HG03066 (cell line): ENCODE measurements at regions not wholly inside any gene's neighbourhood (a gene's known extent, or its start where the extent isn't known, plus 50 kb on each side); places are given as distances from the start of the nearest gene placed in this dataset.

ENCODE experiments used
- ATAC-seq: cut with Tn5 transposase; IDR thresholded peaks from one replicate; pipeline ENCODE4 v1.9.1; 2021; ENCODE audit warnings: low read depth; ENCODE audit not compliant: unreplicated experiment

DNA sequence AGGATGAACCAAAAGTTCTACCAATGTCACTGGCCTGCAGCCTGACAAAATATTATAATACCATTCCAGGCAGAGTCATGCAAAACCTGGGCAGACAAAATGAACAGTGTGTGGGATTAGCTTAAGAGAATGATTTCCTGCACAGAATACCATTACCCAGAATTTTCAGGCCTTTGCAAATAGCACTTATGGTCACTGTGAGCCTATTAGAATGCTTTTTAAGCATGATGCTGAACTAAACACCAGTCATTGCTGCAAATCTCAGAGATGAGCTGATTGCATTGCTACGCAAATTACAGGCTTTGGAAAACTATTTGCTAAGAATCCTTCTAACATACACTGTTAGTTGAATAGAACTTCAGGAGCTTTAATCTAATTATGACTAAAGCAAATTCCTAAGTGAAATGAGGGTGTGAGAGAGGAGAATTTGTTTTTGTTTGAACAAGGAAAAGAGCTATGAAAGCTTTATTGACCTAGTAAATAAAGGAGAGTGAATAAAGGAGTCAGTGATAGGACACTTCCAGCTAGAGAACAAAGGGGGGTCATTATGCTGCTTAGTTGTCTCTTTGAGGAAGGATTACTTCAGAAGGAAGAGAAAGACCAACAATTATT, 398.8 kb downstream of the HS3ST3B1 start:
- ATAC-seq: no peak

DNA sequence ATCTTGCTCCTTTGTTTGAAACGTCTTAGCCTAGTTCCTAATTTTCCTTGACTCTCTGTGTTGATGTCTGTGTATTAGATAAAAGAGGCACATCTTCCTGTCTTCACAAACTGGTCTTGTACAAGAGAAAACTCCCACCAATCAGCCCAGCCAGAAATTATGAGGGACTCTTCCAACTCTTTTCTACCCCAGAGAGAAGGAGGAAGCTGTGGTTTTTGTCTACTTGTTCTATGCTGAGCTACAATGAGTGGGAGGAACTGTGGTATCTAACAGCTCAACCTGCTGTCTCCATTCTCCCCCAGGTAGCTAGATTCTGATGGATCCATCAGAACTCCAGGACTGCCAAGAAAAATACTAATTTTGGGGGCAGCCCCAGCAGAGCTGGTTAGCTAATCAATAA, 392.5 kb downstream of the HS3ST3B1 start:
- ATAC-seq: no peak

DNA sequence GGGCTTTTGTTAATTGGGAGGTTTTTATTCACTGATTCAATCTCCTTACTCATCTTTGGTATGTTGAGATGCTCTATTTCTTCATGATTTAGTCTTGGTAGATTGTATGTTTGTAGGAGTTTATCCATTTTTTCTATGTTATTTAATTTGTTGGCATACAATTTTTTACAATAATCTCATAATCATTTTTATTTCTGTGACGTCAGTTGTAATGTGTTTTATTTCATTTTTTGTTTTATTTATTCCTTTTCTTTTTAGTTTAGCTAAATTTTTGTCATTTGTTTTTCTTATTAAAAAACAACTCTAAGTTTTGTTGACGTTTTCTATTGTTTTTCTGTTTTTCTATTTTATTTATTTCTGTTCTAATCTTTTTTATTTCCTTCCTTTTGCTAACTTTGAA, 389.8 kb downstream of the HS3ST3B1 start:
- no peak for ATAC-seq

DNA sequence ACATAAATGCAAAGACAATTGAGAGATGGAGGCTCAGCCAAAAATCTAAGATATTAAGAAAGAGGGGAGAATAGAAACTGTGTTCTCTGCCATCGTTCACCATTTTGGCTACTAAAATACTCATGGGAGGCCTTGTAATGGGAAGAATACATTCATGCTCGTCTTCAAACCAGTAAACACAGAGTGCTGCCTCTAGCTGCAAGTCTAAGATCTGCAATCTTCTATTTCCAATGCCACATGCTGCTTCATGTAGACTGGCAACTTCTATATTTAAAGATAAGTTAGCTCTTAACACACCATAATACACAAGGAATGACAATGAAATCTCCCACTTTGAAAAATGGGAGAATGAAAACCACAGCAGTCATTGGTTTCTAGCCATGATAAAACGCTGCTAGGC, 387.3 kb downstream of the HS3ST3B1 start:
- ATAC-seq: no peak

DNA sequence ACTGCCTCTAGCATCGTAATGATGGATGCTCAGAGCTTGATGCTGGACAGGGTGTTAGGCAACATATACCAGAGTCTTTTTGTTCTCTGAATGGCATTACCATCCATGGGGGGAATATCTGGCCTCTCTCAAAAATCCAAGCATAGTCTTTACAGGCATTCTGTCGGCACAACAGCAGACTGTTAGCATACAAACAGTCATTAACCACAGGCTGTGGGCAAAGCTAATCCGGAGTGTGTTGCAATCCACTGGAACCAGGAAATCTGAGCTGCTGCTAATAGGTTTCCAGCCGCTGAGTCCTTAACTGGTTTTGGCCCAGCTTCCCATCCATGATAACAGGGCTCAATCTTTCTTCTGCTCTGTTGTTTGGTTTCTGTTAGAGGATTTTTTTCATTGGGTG, 371.9 kb downstream of the HS3ST3B1 start:
- ATAC-seq: no peak

DNA sequence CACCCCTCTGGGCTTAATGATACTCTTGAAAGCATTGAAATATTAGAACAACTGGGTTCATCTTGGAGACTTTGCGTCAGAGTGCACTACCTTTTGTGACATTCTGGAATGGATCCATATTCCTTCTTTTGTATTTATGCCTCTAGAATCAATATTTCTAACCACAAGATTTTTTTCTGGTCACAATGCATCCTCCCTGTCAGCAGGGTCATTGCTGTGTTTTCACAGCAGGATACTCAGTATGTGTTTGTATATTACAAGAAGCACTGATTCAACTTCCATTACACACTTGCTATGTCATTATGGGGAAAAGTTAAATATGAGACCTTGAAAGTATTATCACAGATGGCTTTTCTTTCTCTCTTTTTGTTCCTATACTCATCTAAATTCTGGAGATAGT, 370.0 kb downstream of the HS3ST3B1 start:
- ATAC-seq: no peak

DNA sequence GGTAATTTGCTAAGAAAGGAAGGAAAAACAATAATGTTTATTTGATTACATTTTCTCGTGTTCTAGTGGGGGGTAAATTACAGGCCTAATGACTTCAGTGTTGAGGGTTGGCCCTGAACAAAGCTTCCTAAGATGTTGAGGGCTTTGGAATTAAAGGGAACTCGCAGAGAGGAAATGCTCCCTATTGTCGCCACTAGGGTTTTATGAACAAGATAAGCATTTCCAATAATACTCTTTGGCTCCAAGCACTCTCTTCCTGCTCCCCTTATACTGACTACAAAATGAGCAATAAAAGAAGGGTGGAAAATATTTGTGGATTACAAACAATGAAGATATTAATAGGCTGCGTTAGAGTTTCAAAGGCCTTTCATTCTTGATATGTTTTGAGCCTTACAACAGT, 363.6 kb downstream of the HS3ST3B1 start:
- no peak for ATAC-seq

DNA sequence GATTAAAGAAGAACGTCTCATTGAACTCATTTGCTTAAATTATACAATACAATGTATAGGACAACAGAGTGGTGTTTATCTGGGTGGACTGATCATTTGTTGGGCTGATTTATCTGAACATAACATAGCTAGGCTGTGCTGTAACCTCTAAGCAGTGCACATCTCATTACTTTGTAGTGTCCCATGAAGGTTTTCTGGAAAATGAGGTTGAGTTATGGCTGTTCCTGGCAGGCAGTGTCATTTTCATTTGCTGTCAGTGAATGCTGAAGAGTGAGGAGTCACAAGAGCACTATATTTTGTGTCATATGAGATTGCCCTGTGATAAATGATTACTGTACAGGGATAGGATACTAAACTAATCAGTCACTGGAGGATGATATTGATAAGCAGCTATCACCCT, 340.2 kb downstream of the HS3ST3B1 start:
- ATAC-seq: no peak

DNA sequence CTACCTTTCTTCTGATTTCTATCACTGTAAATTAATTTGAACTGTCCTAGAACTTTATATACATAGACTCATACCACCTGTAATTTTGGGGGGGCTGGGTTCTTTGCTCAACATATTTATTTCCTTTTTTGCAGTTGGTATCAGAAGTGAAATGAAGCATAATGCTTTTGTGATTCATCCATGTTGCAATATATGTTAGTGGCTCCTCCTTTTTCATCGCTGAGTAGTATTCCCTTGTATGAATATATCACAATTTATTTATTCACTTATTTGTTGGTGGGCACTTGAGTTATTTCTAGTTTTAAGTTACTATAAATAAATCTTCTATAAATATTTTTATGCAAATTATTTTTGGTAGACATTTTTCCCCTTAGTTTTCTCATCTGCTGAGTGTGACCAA, 336.4 kb downstream of the HS3ST3B1 start:
- no peak for ATAC-seq

DNA sequence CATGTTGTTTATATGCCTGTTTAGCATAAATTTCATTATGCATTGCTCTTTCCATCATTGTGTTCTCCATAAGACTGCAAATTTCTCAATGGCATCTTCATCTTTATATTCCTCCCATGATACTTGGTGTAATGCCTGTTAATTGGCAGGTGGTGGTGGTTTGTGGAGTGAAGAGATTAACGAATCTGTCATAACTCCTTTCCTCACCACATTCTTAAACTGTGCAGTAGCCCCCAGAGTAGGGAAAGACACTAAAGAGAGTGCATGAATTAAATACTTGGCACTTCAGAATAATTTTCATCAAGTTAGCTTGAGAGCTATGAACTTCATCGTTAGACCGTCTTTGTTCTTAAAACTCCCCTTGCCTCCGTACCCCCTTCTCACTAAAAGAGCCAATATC, 329.7 kb downstream of the HS3ST3B1 start:
- ATAC-seq: no peak

DNA sequence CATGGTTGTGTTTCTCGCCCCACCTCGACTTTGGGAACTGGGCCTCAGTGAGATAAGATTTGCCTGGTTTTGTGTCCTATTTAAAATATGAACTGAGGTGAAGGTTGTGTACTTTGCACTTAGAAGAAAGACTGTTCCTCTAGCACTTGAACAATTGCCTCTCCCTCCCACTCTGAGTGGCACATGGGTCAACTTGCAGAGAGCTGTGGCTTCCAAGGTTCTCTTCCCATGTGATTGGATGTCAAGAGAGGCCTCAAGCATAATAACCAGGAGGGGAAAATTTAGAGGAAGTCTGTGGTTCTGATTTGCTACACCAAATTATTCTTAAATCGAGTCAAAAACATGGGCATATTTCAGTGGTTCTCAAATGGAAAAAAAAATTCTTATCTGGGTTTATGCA, 329.2 kb downstream of the HS3ST3B1 start:
- ATAC-seq: no peak

DNA sequence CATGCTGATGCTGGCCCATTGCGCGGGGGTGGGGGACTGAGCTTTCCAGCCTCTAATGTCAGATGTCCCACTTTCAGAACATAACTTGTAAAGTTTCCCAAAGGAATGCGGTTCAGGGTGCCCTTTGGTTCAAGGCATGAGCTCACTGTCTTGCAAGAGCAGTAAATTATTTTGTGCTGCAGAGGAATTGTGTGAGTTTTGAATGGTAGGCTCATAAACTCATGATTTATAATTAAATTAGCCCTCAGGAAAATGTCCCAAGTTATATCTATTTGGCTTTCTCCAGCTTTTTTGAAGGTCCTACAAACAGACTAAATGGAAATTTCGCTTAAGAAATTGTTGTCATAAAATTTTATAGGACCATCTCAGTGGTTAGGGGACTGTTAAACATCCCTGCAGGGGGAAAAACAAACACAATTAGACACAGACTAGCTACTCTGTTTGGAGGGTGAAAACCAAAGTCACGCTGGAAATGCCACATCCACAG, 321.8 kb downstream of the HS3ST3B1 start:
- no peak for ATAC-seq

DNA sequence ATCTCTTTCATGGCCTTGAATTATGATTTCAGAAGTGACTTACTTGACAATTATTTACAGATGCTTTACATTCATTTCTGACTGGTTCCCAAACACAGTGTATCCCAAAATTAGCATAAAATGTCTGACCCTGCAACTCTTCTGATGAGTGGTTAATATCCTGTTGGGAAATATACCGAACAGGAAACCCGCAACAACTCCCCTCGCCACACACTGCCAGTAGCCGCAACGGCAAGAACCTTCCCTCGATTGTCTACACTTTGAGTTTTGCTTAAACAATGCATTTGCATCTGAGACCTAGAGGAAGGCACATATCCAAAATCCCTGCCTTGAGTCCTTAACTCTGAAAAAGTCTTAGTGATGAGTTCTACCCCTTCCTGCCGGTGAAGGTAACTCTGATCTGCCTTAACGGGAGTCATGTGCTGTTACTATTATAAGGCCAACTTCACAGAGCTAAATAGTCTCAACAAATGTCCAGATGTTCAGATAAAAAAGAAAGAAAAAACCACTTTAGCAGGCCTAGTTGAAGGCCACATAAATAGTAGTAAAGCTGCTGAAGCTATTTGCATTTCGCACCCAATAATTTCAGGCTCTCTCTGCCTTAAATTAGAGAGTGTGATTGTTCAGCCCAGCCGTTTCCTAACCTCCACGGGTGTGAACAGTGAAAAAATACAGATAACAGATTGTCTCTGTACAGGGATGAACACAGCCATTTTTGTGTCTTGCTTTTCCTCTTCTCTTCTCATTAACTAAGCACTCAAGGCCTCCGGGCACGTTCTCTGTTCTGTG, 321.1 kb downstream of the HS3ST3B1 start:
- no peak for ATAC-seq

DNA sequence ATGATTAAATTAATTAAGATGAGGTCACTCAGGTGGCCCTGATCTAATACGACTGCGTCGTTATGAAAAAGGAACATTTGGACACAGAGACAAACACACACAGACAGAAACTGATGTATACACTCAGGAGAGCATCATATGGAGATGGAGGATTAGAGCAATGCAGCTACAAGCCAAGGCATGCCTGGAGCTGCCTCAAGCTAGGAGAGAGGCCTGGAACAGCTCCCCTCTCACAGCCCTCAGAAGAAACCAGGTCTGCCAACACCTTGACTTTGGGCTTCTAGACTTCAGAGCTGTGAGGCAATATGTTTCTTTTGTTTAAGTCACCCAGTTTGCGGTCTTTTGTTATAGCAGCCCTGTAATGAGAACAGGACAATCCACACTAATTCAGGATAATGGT, 318.9 kb downstream of the HS3ST3B1 start:
- no peak for ATAC-seq

DNA sequence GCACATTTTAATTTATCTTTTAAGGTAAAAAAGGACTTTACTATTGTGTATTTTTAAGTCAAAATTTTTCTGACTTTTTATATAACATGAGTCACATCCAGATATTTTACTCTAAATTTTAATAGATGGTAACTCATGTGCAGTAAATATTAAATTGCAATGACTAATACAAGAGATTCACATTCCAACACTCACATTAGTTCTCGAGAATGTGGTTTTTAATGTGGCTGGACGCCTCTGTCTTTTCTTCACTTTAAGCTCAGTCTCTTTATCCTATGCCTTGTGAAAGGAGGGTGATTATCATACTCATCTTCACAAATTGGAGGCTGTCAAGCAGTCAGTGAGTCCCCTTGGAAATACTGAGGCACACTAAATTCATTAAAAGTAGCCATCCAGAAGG, 315.6 kb downstream of the HS3ST3B1 start:
- ATAC-seq: no peak

DNA sequence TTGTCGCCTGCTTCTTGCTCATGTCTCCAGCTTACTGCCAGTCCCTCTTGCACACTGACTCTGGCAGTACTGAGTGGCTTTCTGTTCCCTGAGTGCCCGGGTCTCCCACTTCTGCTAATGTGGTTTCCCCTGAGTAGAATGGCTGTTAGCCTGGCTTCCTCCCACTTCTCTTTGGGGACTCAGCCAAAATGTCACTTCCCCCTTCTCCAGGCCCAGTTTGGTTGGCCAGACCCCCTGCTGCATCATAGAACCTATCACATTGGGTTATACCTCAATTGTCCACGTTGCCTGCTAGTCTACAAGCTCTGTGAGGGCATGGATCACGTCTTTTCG, 304.4 kb downstream of the HS3ST3B1 start:
- no peak for ATAC-seq

DNA sequence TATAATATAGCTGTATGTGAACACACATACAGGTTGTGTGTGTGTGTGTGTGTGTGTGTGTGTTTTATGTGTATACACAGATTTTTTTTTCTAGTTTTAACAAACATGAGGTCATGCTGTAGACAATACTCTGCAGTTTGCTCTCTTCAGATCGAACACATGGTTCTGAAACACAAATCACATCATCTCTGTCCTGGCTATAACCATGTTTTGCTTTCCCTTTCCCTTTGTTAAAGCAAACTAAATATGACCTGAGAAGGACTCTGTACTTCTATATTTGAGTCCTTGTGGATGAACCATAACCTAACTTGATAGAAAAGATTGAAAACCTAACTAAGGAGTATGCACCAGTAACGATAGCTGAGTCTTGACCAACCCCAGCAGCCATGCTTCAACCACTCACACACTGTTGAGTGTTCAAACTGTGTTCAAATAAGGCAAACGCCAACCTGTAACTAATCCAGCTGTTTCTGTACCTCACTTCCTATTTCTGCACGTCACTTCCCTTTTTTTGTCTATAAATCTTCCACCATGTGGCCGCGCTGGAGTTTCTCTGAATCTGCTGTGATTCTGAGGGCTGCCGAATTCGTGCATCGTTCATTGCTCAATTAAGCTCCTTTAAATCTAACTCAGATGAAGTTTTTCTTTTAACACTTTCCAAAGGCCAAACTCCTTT, 303.8 kb downstream of the HS3ST3B1 start:
- no peak for ATAC-seq

DNA sequence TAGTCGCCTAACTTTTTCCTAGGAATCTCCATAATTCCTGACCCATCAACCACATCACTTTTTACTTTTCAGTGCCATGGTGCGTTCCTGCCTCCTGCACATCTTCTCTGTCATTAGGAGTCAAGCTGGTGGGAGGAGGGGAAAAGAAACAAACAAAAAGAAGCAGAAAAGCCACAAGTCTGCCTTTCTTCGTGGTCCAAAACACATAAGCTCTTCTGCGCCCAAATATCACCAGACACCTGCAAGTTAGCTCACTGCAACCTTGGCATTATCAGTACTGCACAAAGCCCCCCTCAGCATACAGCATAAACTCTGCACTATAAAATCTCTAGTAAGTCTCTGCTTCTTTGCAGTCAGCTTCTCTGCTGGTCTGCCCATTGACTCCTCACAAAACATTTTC, 295.3 kb downstream of the HS3ST3B1 start:
- no peak for ATAC-seq

DNA sequence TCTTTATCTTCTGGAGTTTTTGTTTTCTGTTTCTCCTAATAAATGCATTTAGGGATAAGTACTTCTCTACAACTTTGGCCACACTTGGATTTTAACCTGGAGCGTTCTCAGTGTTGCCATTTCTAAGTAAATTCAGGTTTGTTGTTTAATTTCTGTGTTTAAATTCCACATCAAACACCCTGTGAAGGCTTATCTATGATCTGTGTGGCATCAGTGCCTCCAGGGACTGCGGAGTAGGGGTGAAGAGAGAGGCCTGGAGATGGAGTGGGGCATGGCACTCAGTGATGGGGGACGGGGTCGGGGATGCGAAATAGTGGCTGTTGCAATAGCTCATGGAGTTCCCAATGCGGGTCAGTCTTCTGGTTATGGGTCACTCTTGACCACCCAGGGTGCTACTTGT, 294.8 kb downstream of the HS3ST3B1 start:
- ATAC-seq: no peak

DNA sequence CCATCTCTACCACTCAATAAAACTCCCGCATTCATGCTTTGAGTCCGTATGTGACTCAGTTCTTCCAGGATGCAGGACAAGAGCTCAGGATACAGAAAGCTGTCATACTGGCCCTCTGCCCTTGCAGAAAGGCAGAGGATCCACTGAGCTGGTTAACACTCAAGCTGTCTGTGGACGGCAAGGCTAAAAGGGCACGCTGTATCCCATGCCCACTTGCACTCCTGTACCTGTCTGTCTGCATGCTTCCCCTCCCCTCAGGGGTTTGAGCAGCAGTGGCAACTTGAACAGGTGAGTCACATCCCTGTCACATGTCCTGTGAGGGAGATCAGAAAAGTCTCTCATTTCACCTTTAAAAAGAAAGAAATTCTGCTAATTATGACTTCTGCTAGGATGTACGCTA, 293.8 kb downstream of the HS3ST3B1 start:
- no peak for ATAC-seq

DNA sequence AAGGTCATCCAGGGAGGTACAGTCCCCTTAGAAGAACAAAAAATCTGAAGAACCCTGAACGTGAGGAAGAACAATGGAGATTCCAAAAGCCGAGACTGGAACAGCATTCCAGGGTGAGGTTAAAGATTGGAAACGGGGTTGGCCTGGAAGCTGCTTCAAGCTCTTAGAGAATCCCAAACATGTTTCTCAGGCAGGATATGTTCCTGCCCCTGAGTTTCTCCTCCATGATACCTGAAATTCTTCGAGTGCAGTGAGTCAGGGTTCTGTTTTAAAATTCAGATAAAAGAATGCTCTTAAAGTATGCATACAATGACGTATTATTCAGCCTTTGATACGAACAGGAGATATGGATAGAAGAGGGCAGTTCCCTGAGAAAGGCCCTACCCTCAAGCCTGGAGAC, 293.1 kb downstream of the HS3ST3B1 start:
- ATAC-seq: no peak
